WTC11 (cell line): ENCODE measurements at regions not wholly inside any gene's neighbourhood (a gene's known extent, or its start where the extent isn't known, plus 50 kb on each side); places are given as distances from the start of the nearest gene placed in this dataset.

Experiments used
- ATAC-seq: fragments of 200-7000 bp; cut with Tn5 transposase; 2 replicates; pipeline ENCODE4 v1.10.0; 2021; ENCODE audit warnings: mild to moderate bottlenecking, moderate library complexity
- CTCF ChIA-PET: fragments of 300-600 bp; sonication (Branson Sonifier 250); formaldehyde crosslinking; loops from one replicate; lab custom pipeline; 2021; ENCODE audit warnings: antibody characterized with exemption; lab: Charles Lee
- POLR2A ChIA-PET: fragments of 350-600 bp; sonication (Branson Sonifier 250); formaldehyde crosslinking; loops from one replicate; lab custom pipeline; 2021; ENCODE audit warnings: antibody characterized with exemption; lab: Charles Lee
- DNase-seq: peaks from one replicate; pipeline ENCODE4 v3.0.0; 2021; ENCODE audit warnings: low spot score
- H3K27ac Mint-ChIP-seq: 2 replicates; pipeline ENCODE4 v1.8.0; 2021; ENCODE audit warnings: mixed read lengths
- H3K27me3 Mint-ChIP-seq: 2 replicates; pipeline ENCODE4 v1.8.0; 2021; ENCODE audit warnings: low read depth, mild to moderate bottlenecking, moderate library complexity, mixed read lengths
- H3K36me3 Mint-ChIP-seq: 2 replicates; pipeline ENCODE4 v1.8.0; 2021; ENCODE audit warnings: mixed read lengths
- H3K4me1 Mint-ChIP-seq: 2 replicates; pipeline ENCODE4 v1.8.0; 2022; ENCODE audit warnings: mixed read lengths
- H3K4me3 Mint-ChIP-seq: 2 replicates; pipeline ENCODE4 v1.8.0; 2021; ENCODE audit warnings: mild to moderate bottlenecking, moderate library complexity, mixed read lengths
- H3K9me3 Mint-ChIP-seq: 2 replicates; pipeline ENCODE4 v1.8.0; 2021; ENCODE audit warnings: mixed read lengths
- ARID4B ChIP-seq: sonication (generic); formaldehyde crosslinking; IDR thresholded peaks from 2 replicates; pipeline ENCODE4 v1.8.0; 2023; ENCODE audit warnings: missing genetic modification reagents, mild to moderate bottlenecking, borderline replicate concordance
- ATF1 ChIP-seq: sonication (generic); formaldehyde crosslinking; IDR thresholded peaks from 2 replicates; pipeline ENCODE4 v1.8.1; 2023; ENCODE audit warnings: mild to moderate bottlenecking, moderate library complexity, missing genetic modification reagents
- E2F1 ChIP-seq: sonication (generic); formaldehyde crosslinking; IDR thresholded peaks from 2 replicates; pipeline ENCODE4 v1.8.0; 2022; ENCODE audit warnings: mild to moderate bottlenecking, missing genetic modification reagents
- ETV6 ChIP-seq: sonication (generic); formaldehyde crosslinking; IDR thresholded peaks from 2 replicates; pipeline ENCODE4 v1.8.1; 2022; ENCODE audit warnings: mild to moderate bottlenecking, missing genetic modification reagents
- FOXK1 ChIP-seq: sonication (generic); formaldehyde crosslinking; IDR thresholded peaks from 2 replicates; pipeline ENCODE4 v1.8.0; 2022; ENCODE audit warnings: mild to moderate bottlenecking, moderate library complexity, missing genetic modification reagents
- GRHL2 ChIP-seq: fragments of 250-450 bp; sonication (Bioruptor Pico); IDR thresholded peaks from 2 replicates; pipeline ENCODE4 v1.8.0; 2022; ENCODE audit warnings: mild to moderate bottlenecking, moderate library complexity; ENCODE audit not compliant: insufficient replicate concordance, severe bottlenecking
- KAT7 ChIP-seq: sonication (generic); formaldehyde crosslinking; IDR thresholded peaks from 2 replicates; pipeline ENCODE4 v1.8.1; 2023; ENCODE audit warnings: missing genetic modification reagents, mild to moderate bottlenecking, borderline replicate concordance
- RELA ChIP-seq: sonication (generic); formaldehyde crosslinking; IDR thresholded peaks from 2 replicates; pipeline ENCODE4 v1.8.1; 2022; ENCODE audit warnings: missing genetic modification reagents, mild to moderate bottlenecking, borderline replicate concordance
- SMAD3 ChIP-seq: sonication (generic); formaldehyde crosslinking; IDR thresholded peaks from 2 replicates; pipeline ENCODE4 v1.8.0; 2022; ENCODE audit warnings: missing genetic modification reagents, mild to moderate bottlenecking, borderline replicate concordance
- TEAD4 ChIP-seq: sonication (generic); formaldehyde crosslinking; IDR thresholded peaks from 2 replicates; pipeline ENCODE4 v1.8.0; 2022; ENCODE audit warnings: mild to moderate bottlenecking, missing genetic modification reagents
- TP53 ChIP-seq: sonication (generic); formaldehyde crosslinking; IDR thresholded peaks from 2 replicates; pipeline ENCODE4 v1.8.1; 2023; ENCODE audit warnings: mild to moderate bottlenecking, missing genetic modification reagents
- USF1 ChIP-seq: sonication (generic); formaldehyde crosslinking; IDR thresholded peaks from 2 replicates; pipeline ENCODE4 v1.8.0; 2022; ENCODE audit warnings: mild to moderate bottlenecking, missing genetic modification reagents
- ZNF263 ChIP-seq: sonication (generic); formaldehyde crosslinking; IDR thresholded peaks from 2 replicates; pipeline ENCODE4 v1.8.1; 2022; ENCODE audit warnings: low read depth, mild to moderate bottlenecking, moderate library complexity, missing genetic modification reagents
- ZNF416 ChIP-seq: fragments of 250-450 bp; sonication (Bioruptor Pico); IDR thresholded peaks from 2 replicates; pipeline ENCODE4 v1.9.0; 2021; ENCODE audit warnings: mild to moderate bottlenecking, inconsistent platforms
- ZNF423 ChIP-seq: fragments of 250-450 bp; sonication (Bioruptor Pico); IDR thresholded peaks from 2 replicates; pipeline ENCODE4 v2.1.2; 2022; ENCODE audit warnings: mild to moderate bottlenecking, moderate library complexity
- ZNF532 ChIP-seq: fragments of 250-450 bp; sonication (Bioruptor Pico); IDR thresholded peaks from 2 replicates; pipeline ENCODE4 v1.9.0; 2021; ENCODE audit warnings: mild to moderate bottlenecking, borderline replicate concordance
- TF ChIP-seq, protein P1 (sequence below): sonication (generic); formaldehyde crosslinking; IDR thresholded peaks from 2 replicates; pipeline ENCODE4 v1.8.1; 2023; ENCODE audit warnings: mild to moderate bottlenecking, moderate library complexity, missing genetic modification reagents
- TF ChIP-seq, protein P2 (sequence below): fragments of 250-450 bp; sonication (Bioruptor Pico); IDR thresholded peaks from 2 replicates; pipeline ENCODE4 v1.9.0; 2021; ENCODE audit warnings: mild to moderate bottlenecking
- TF ChIP-seq, protein P3 (sequence below): fragments of 250-450 bp; sonication (Bioruptor Pico); IDR thresholded peaks from 2 replicates; pipeline ENCODE4 v2.1.2; 2022; ENCODE audit warnings: mild to moderate bottlenecking, moderate library complexity
- TF ChIP-seq, protein P4 (sequence below): sonication (generic); formaldehyde crosslinking; IDR thresholded peaks from 2 replicates; pipeline ENCODE4 v1.8.1; 2022; ENCODE audit warnings: missing genetic modification reagents, borderline replicate concordance

DNA sequence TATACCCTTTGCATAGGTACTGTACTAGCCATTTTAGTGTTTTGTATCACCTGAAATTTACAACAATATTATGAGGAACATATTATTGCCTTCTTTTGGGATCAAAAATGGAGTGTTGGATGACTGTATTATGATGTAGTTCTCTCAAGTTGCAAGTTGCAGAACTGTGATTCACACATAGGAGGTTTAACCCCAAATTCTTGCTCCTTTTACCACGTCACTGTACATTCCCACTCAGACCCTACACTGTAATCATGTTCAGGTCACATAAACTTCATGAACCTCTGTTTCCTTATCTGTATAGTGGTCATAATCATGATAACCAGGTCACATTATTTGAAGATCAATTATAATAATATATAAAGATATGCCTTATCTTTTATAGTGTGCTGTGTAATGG lies 925.1 kb upstream of the TENM4 start (continued):
- TF ChIP-seq ZNF532 (CRISPR knock-in tag) (no peak), ATF1 (no peak), TEAD4 (no peak), ZNF416 (CRISPR knock-in tag) (no peak), ZNF263 (CRISPR knock-in tag) (no peak), SMAD3 (CRISPR knock-in tag) (no peak), ETV6 (CRISPR knock-in tag) (no peak), ZNF423 (no peak), FOXK1 (CRISPR knock-in tag) (no peak), KAT7 (CRISPR knock-in tag) (no peak)
- TF ChIP-seq, protein P1, sequence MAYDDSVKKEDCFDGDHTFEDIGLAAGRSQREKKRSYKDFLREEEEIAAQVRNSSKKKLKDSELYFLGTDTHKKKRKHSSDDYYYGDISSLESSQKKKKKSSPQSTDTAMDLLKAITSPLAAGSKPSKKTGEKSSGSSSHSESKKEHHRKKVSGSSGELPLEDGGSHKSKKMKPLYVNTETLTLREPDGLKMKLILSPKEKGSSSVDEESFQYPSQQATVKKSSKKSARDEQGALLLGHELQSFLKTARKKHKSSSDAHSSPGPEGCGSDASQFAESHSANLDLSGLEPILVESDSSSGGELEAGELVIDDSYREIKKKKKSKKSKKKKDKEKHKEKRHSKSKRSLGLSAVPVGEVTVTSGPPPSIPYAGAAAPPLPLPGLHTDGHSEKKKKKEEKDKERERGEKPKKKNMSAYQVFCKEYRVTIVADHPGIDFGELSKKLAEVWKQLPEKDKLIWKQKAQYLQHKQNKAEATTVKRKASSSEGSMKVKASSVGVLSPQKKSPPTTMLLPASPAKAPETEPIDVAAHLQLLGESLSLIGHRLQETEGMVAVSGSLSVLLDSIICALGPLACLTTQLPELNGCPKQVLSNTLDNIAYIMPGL (CRISPR knock-in tag) = no peak
- TF ChIP-seq, protein P2, sequence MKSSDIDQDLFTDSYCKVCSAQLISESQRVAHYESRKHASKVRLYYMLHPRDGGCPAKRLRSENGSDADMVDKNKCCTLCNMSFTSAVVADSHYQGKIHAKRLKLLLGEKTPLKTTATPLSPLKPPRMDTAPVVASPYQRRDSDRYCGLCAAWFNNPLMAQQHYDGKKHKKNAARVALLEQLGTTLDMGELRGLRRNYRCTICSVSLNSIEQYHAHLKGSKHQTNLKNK (CRISPR knock-in tag) = no peak

- Mint-ChIP-seq H3K4me1 (no peaks in the 10 kb centered on the region), H3K27me3 (no peaks in the 10 kb centered on the region), H3K4me3 (no peak overlapping the region), H3K36me3 (no peaks in the 10 kb centered on the region), H3K27ac (no peak overlapping the region), H3K9me3 (no peaks in the 10 kb centered on the region)
- ChIA-PET POLR2A (no interaction called here), CTCF (no interaction called here)
- ATAC-seq (no peak), DNase-seq (no peak)
- TF ChIP-seq GRHL2 (no peak), TP53 (no peak), USF1 (CRISPR knock-in tag) (no peak), ARID4B (CRISPR knock-in tag) (no peak), RELA (no peak), E2F1 (CRISPR knock-in tag) (no peak), TEAD4 (no peak)
- TF ChIP-seq, protein P3, sequence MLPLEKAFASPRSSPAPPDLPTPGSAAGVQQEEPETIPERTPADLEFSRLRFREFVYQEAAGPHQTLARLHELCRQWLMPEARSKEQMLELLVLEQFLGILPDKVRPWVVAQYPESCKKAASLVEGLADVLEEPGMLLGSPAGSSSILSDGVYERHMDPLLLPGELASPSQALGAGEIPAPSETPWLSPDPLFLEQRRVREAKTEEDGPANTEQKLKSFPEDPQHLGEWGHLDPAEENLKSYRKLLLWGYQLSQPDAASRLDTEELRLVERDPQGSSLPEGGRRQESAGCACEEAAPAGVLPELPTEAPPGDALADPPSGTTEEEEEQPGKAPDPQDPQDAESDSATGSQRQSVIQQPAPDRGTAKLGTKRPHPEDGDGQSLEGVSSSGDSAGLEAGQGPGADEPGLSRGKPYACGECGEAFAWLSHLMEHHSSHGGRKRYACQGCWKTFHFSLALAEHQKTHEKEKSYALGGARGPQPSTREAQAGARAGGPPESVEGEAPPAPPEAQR (CRISPR knock-in tag) = no peak
- TF ChIP-seq, protein P4, sequence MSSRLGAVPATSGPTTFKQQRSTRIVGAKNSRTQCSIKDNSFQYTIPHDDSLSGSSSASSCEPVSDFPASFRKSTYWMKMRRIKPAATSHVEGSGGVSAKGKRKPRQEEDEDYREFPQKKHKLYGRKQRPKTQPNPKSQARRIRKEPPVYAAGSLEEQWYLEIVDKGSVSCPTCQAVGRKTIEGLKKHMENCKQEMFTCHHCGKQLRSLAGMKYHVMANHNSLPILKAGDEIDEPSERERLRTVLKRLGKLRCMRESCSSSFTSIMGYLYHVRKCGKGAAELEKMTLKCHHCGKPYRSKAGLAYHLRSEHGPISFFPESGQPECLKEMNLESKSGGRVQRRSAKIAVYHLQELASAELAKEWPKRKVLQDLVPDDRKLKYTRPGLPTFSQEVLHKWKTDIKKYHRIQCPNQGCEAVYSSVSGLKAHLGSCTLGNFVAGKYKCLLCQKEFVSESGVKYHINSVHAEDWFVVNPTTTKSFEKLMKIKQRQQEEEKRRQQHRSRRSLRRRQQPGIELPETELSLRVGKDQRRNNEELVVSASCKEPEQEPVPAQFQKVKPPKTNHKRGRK = no peak
Measured at GRCh38 chr11:80365076-80365725, 924.4 kb upstream of the TENM4 start.
